DND-41 (cell line): ENCODE measurements at regions not wholly inside any gene's neighbourhood (a gene's known extent, or its start where the extent isn't known, plus 50 kb on each side); places are given as distances from the start of the nearest gene placed in this dataset.

Source experiments
- ATAC-seq: fragments of 200-7000 bp; cut with Tn5 transposase; 3 replicates; pipeline ENCODE4 v1.9.1; 2021; ENCODE audit warnings: low read depth; ENCODE audit not compliant: insufficient read depth
- DNase-seq: peaks from one replicate; pipeline ENCODE4 v3.0.0-alpha.2; 2020
- H2AFZ ChIP-seq: 2 replicates; pipeline ENCODE4 v1.6.0; 2012; ENCODE audit warnings: low read depth, low read length
- H3K27ac ChIP-seq: 2 replicates; pipeline ENCODE4 v1.5.1; 2012; ENCODE audit warnings: low read length, inconsistent platforms
- H3K27me3 ChIP-seq: fragments of 200-600 bp; sonication (generic); 2 replicates; pipeline ENCODE4 v1.6.0; 2012; ENCODE audit warnings: low read length, mild to moderate bottlenecking, inconsistent platforms; ENCODE audit not compliant: insufficient read depth, poor library complexity
- H3K36me3 ChIP-seq: 2 replicates; pipeline ENCODE4 v1.5.1; 2012; ENCODE audit warnings: low read length, inconsistent platforms; ENCODE audit not compliant: insufficient read depth
- H3K4me1 ChIP-seq: 2 replicates; pipeline ENCODE4 v1.5.1; 2012; ENCODE audit warnings: mild to moderate bottlenecking, low read length; ENCODE audit not compliant: insufficient read depth
- H3K4me2 ChIP-seq: 2 replicates; pipeline ENCODE4 v1.6.0; 2012; ENCODE audit warnings: mild to moderate bottlenecking, moderate library complexity, low read length, inconsistent platforms; ENCODE audit not compliant: insufficient read depth
- H3K4me3 ChIP-seq, 2 experiments: fragments of 200-600 bp in 1 of 2; shearing (Covaris generic) in 1 of 2; 2 replicates each; pipeline ENCODE4 v1.5.1; 2012 to 2016; ENCODE audit warnings: inconsistent platforms in 2 of 2, low read length in 2 of 2, mild to moderate bottlenecking in 2 of 2, low read depth in 1 of 2, moderate library complexity in 1 of 2
- H3K79me2 ChIP-seq: 2 replicates; pipeline ENCODE4 v1.6.0; 2012; ENCODE audit warnings: low read length, inconsistent platforms; ENCODE audit not compliant: insufficient read depth
- H3K9ac ChIP-seq: 2 replicates; pipeline ENCODE4 v1.6.0; 2012; ENCODE audit warnings: low read depth, mild to moderate bottlenecking, inconsistent platforms, low read length, moderate library complexity
- H3K9me3 ChIP-seq: 2 replicates; pipeline ENCODE4 v1.5.1; 2012; ENCODE audit warnings: low read length, moderate library complexity, mild to moderate bottlenecking, inconsistent platforms; ENCODE audit not compliant: insufficient read depth, severe bottlenecking
- H4K20me1 ChIP-seq: 2 replicates; pipeline ENCODE4 v1.6.0; 2012; ENCODE audit warnings: low read length; ENCODE audit not compliant: insufficient read depth
- CTCF ChIP-seq: IDR thresholded peaks from 2 replicates; pipeline ENCODE4 v1.5.1; 2012; ENCODE audit warnings: borderline replicate concordance, low read length, moderate library complexity, mild to moderate bottlenecking; ENCODE audit not compliant: poor library complexity, severe bottlenecking; ENCODE audit errors: extremely low read depth
- EZH2 ChIP-seq: IDR thresholded peaks from 3 replicates; pipeline ENCODE4 v1.6.1; 2012; ENCODE audit warnings: borderline replicate concordance, low read depth, mild to moderate bottlenecking, moderate library complexity, low read length, inconsistent platforms; ENCODE audit not compliant: severe bottlenecking

GRCh38 chr10:131571865-131572264, 260.3 kb upstream of the TCERG1L start:
- ATAC-seq (no peak), DNase-seq (no peak)
- H3K4me3 ChIP-seq: no peak overlapping the region
- H3K27ac ChIP-seq: no peak overlapping the region
- H3K4me1 ChIP-seq: no peaks in the 10 kb centered on the region
- H3K9ac ChIP-seq: no peak overlapping the region
- no peak for TF ChIP-seq CTCF
- no peak for TF ChIP-seq EZH2
- no peaks in the 10 kb centered on the region for H3K9me3 ChIP-seq
- no peaks in the 10 kb centered on the region for H3K36me3 ChIP-seq
- no peak overlapping the region for H2AFZ ChIP-seq
- H3K79me2 ChIP-seq: no peaks in the 10 kb centered on the region
- no peaks in the 10 kb centered on the region for H4K20me1 ChIP-seq
- H3K4me2 ChIP-seq: no peak overlapping the region
- H3K27me3 ChIP-seq: no peaks in the 10 kb centered on the region

GRCh38 chr10:131573256-131573655, 261.7 kb upstream of the TCERG1L start:
- TF ChIP-seq CTCF (no peak), EZH2 (no peak)
- H3K27ac ChIP-seq: no peak overlapping the region
- H3K9me3 ChIP-seq: no peaks in the 10 kb centered on the region
- H3K4me1 ChIP-seq: no peaks in the 10 kb centered on the region
- no peaks in the 10 kb centered on the region for H3K36me3 ChIP-seq
- no peaks in the 10 kb centered on the region for H4K20me1 ChIP-seq
- H3K4me2 ChIP-seq: no peak overlapping the region
- no peak overlapping the region for H3K4me3 ChIP-seq
- no peaks in the 10 kb centered on the region for H3K79me2 ChIP-seq
- no peak for ATAC-seq
- no peak overlapping the region for H3K9ac ChIP-seq
- DNase-seq: no peak
- H2AFZ ChIP-seq: no peak overlapping the region
- no peaks in the 10 kb centered on the region for H3K27me3 ChIP-seq

- no peaks in the 10 kb centered on the region for H3K4me1 ChIP-seq
- no peaks in the 10 kb centered on the region for H4K20me1 ChIP-seq
- H3K4me3 ChIP-seq: no peak overlapping the region
- no peak overlapping the region for H3K4me2 ChIP-seq
- no peak overlapping the region for H2AFZ ChIP-seq
- no peak overlapping the region for H3K9ac ChIP-seq
- H3K27me3 ChIP-seq: no peaks in the 10 kb centered on the region
- no peak for ATAC-seq
- H3K79me2 ChIP-seq: no peaks in the 10 kb centered on the region
- H3K27ac ChIP-seq: no peak overlapping the region
- TF ChIP-seq EZH2 (no peak), CTCF (no peak)
- H3K36me3 ChIP-seq: no peaks in the 10 kb centered on the region
- no peaks in the 10 kb centered on the region for H3K9me3 ChIP-seq
- DNase-seq: no peak
Measured at GRCh38 chr10:131573707-131574106, 262.2 kb upstream of the TCERG1L start.

GRCh38 chr10:131574363-131574706, 262.8 kb upstream of the TCERG1L start:
- no peak overlapping the region for H2AFZ ChIP-seq
- no peaks in the 10 kb centered on the region for H3K9me3 ChIP-seq
- DNase-seq (no peak), ATAC-seq (no peak)
- no peak overlapping the region for H3K9ac ChIP-seq
- H3K36me3 ChIP-seq: no peaks in the 10 kb centered on the region
- no peak overlapping the region for H3K4me2 ChIP-seq
- no peaks in the 10 kb centered on the region for H4K20me1 ChIP-seq
- H3K27me3 ChIP-seq: no peaks in the 10 kb centered on the region
- no peak overlapping the region for H3K4me3 ChIP-seq
- H3K79me2 ChIP-seq: no peaks in the 10 kb centered on the region
- no peaks in the 10 kb centered on the region for H3K4me1 ChIP-seq
- no peak overlapping the region for H3K27ac ChIP-seq
- TF ChIP-seq CTCF: no peak
- TF ChIP-seq EZH2: no peak
